B cell (primary cell): ENCODE measurements at regions not wholly inside any gene's neighbourhood (a gene's known extent, or its start where the extent isn't known, plus 50 kb on each side); places are given as distances from the start of the nearest gene placed in this dataset.

Experiments
- EZH2 ChIP-seq: IDR thresholded peaks from 2 replicates; pipeline ENCODE4 v1.6.1; 2012; ENCODE audit warnings: borderline replicate concordance, low read depth, mild to moderate bottlenecking, moderate library complexity, low read length; ENCODE audit not compliant: insufficient read depth, poor library complexity, severe bottlenecking
- TF ChIP-seq, protein P1 (sequence below): fragments of 200-600 bp; IDR thresholded peaks from one replicate; pipeline ENCODE4 v1.8.0; 2022; ENCODE audit warnings: antibody characterized with exemption, mild to moderate bottlenecking

- TF ChIP-seq EZH2, result no peak
- TF ChIP-seq, protein P1, sequence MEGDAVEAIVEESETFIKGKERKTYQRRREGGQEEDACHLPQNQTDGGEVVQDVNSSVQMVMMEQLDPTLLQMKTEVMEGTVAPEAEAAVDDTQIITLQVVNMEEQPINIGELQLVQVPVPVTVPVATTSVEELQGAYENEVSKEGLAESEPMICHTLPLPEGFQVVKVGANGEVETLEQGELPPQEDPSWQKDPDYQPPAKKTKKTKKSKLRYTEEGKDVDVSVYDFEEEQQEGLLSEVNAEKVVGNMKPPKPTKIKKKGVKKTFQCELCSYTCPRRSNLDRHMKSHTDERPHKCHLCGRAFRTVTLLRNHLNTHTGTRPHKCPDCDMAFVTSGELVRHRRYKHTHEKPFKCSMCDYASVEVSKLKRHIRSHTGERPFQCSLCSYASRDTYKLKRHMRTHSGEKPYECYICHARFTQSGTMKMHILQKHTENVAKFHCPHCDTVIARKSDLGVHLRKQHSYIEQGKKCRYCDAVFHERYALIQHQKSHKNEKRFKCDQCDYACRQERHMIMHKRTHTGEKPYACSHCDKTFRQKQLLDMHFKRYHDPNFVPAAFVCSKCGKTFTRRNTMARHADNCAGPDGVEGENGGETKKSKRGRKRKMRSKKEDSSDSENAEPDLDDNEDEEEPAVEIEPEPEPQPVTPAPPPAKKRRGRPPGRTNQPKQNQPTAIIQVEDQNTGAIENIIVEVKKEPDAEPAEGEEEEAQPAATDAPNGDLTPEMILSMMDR, result no peak
Measured at GRCh38 chrX:113059714-113060113, 219.1 kb upstream of the AMOT start.
